Natural killer cell (primary cell): ENCODE measurements at regions not wholly inside any gene's neighbourhood (a gene's known extent, or its start where the extent isn't known, plus 50 kb on each side); places are given as distances from the start of the nearest gene placed in this dataset.
"Not testable (repeated sequence)": the region's sequence is repeated elsewhere in the genome, so short reads cannot be mapped to it uniquely, and the experiment has no call there.

Source experiments
- ATAC-seq, 3 donors: fragments of 150-1000 bp in 2 of 3; fragments of 200-7000 bp in 1 of 3; cut with Tn5 transposase; 1 replicate in 1 of 3; 2 replicates in 2 of 3; pipeline ENCODE4 v1.10.0; 2021; ENCODE audit warnings: mild to moderate bottlenecking in 2 of 3, moderate library complexity in 2 of 3
- DNase-seq, 2 donors: peaks; one replicate each; pipeline versions ENCODE4 v3.0.0 to v3.0.0-alpha.2; 2013 to 2021; ENCODE audit warnings: mixed read lengths in 1 of 2
- H3K27ac ChIP-seq: one replicate; pipeline ENCODE4 v1.5.1; 2013; ENCODE audit warnings: mild to moderate bottlenecking, low read length
- H3K27me3 ChIP-seq: one replicate; pipeline ENCODE4 v1.6.1; 2013; ENCODE audit warnings: low read length; ENCODE audit not compliant: control insufficient read depth, insufficient read depth
- H3K36me3 ChIP-seq: one replicate; pipeline ENCODE4 v1.6.1; 2013; ENCODE audit warnings: low read length; ENCODE audit not compliant: control insufficient read depth, insufficient read depth
- H3K4me1 ChIP-seq: one replicate; pipeline ENCODE4 v1.6.1; 2013; ENCODE audit warnings: low read length; ENCODE audit not compliant: control insufficient read depth, insufficient read depth
- H3K4me3 ChIP-seq: one replicate; pipeline ENCODE4 v1.5.1; 2013; ENCODE audit warnings: low read length
- H3K9me3 ChIP-seq: one replicate; pipeline ENCODE4 v1.6.1; 2013; ENCODE audit warnings: low read length; ENCODE audit not compliant: control insufficient read depth, insufficient read depth
- H3K27ac Mint-ChIP-seq, 2 donors: one replicate each; pipeline ENCODE4 v1.8.0; 2022; ENCODE audit warnings: mild to moderate bottlenecking in 2 of 2, mixed read lengths in 2 of 2, moderate library complexity in 1 of 2
- H3K27me3 Mint-ChIP-seq, 2 donors: one replicate each; pipeline ENCODE4 v1.8.0; 2022; ENCODE audit warnings: low read depth in 2 of 2, mixed read lengths in 2 of 2
- H3K36me3 Mint-ChIP-seq: one replicate; pipeline ENCODE4 v1.8.0; 2022; ENCODE audit warnings: mixed read lengths
- H3K4me1 Mint-ChIP-seq, 2 donors: one replicate each; pipeline ENCODE4 v1.8.0; 2022; ENCODE audit warnings: mixed read lengths in 2 of 2
- H3K4me3 Mint-ChIP-seq: one replicate; pipeline ENCODE4 v1.8.0; 2022; ENCODE audit warnings: mild to moderate bottlenecking, moderate library complexity, mixed read lengths
- H3K9me3 Mint-ChIP-seq, 2 donors: one replicate each; pipeline ENCODE4 v1.8.0; 2022; ENCODE audit warnings: mixed read lengths in 2 of 2
- CTCF ChIP-seq: fragments of 200-600 bp; IDR thresholded peaks from one replicate; pipeline ENCODE4 v1.8.0; 2022; ENCODE audit warnings: antibody characterized with exemption
- WGBS: methylation state at CpG from one replicate; pipeline ENCODE4 v1.1.7; 2013; ENCODE audit warnings: missing lambda C conversion rate; ENCODE audit not compliant: insufficient coverage; 5-methylcytosine and 5-hydroxymethylcytosine counted together
- intact Hi-C: fragments of 100-400 bp; cut with micrococcal nuclease; formaldehyde crosslinking; loops from one replicate; pipeline ENCODE4 v1.14.2; 2022

DNA sequence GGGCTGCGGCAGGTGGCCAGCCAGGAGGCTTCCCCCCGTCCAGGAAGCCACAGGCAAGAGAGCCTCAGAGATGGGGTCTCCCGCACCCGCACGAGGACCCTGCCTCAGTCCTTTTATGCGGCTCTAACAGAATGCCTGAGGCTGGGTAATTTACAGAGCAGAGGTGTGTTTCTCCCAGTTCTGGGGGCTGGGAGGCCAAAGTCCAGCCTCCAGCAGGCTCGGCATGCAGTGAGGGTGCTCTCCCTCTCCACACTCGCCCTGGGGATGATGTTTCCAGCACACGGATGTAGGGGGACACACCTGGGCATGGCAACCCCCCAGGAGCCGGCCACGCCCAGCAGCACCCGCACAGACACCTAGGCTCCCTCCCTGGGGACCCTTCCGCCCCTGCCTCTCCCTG lies 95.4 kb upstream of the PPP1R26 start:
- no peaks in the 10 kb centered on the region for H3K4me1 ChIP-seq
- no peak overlapping the region for H3K27ac ChIP-seq
- Mint-ChIP-seq H3K4me1 (no peaks in the 10 kb centered on the region), H3K9me3 (no peaks in the 10 kb centered on the region), H3K27me3 (no peaks in the 10 kb centered on the region), H3K36me3 (no peaks in the 10 kb centered on the region), H3K27ac (no peak overlapping the region), H3K4me3 (no peak overlapping the region)
- H3K4me3 ChIP-seq: no peak overlapping the region
- no peaks in the 10 kb centered on the region for H3K9me3 ChIP-seq
- intact Hi-C loops: no loop called here
- no peak for TF ChIP-seq CTCF
- H3K27me3 ChIP-seq: no peaks in the 10 kb centered on the region
- DNase-seq: no peak
- ATAC-seq: no peak
- 82% methylated on average over 13 of the region's 13 CpGs for WGBS
- H3K36me3 ChIP-seq: no peaks in the 10 kb centered on the region

DNA sequence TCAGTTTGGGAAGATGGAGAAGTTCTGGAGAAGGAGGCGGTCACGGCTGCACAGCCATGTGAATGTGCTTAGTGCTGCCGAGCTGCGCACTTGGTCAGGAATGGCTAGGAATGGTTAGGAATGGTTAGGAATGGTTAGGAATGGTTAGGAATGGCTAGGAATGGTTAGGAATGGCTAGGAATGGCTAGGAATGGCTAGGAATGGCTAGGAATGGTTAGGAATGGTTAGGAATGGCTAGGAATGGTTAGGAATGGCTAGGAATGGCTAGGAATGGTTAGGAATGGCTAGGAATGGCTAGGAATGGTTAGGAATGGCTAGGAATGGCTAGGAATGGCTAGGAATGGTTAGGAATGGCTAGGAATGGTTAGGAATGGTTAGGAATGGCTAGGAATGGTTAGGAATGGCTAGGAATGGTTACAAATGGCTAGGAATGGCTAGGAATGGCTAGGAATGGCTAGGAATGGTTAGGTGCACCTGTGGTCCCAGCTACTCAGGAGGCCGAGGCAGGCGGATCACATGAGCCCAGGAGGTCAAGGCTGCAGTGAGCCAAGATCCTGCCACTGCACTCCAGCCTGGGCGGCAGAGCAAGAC lies 94.7 kb upstream of the PPP1R26 start:
- H3K9me3 ChIP-seq, H3K4me1 ChIP-seq, H3K27ac Mint-ChIP-seq, H3K27me3 Mint-ChIP-seq, H3K9me3 Mint-ChIP-seq, H3K27ac ChIP-seq, H3K4me3 ChIP-seq, H3K27me3 ChIP-seq, H3K36me3 ChIP-seq, intact Hi-C loops, H3K4me1 Mint-ChIP-seq, H3K36me3 Mint-ChIP-seq, H3K4me3 Mint-ChIP-seq, DNase-seq, ATAC-seq: not testable (repeated sequence)
- 92% methylated on average over 7 of the region's 7 CpGs for WGBS

- no peaks in the 10 kb centered on the region for H3K27me3 ChIP-seq
- no peak overlapping the region for H3K27ac ChIP-seq
- Mint-ChIP-seq H3K4me3 (no peak overlapping the region), H3K27me3 (no peaks in the 10 kb centered on the region), H3K27ac (no peak overlapping the region), H3K4me1 (no peaks in the 10 kb centered on the region), H3K9me3 (no peaks in the 10 kb centered on the region), H3K36me3 (no peaks in the 10 kb centered on the region)
- no peak overlapping the region for H3K4me3 ChIP-seq
- no peaks in the 10 kb centered on the region for H3K4me1 ChIP-seq
- ATAC-seq (no peak), DNase-seq (no peak)
- no peak for TF ChIP-seq CTCF
- intact Hi-C loops: no loop called here
- H3K9me3 ChIP-seq: no peaks in the 10 kb centered on the region
- no peaks in the 10 kb centered on the region for H3K36me3 ChIP-seq
- WGBS: 62% methylated on average over 7 of the region's 7 CpGs
Measured at GRCh38 chr9:135385793-135386192, 93.8 kb upstream of the PPP1R26 start.

- H3K9me3 Mint-ChIP-seq: no peaks in the 10 kb centered on the region
- ATAC-seq (no peak), DNase-seq (no peak)
- no peaks in the 10 kb centered on the region for H3K27me3 Mint-ChIP-seq
- no peak for TF ChIP-seq CTCF
- H3K27ac Mint-ChIP-seq: no peak overlapping the region
- Histone ChIP-seq H3K36me3 (no peaks in the 10 kb centered on the region), H3K4me1 (no peaks in the 10 kb centered on the region), H3K27me3 (no peaks in the 10 kb centered on the region), H3K9me3 (no peaks in the 10 kb centered on the region), H3K27ac (no peak overlapping the region), H3K4me3 (no peak overlapping the region)
- intact Hi-C loops: no loop called here
- no peaks in the 10 kb centered on the region for H3K36me3 Mint-ChIP-seq
- WGBS: 81% methylated on average over 8 of the region's 8 CpGs
- no peak overlapping the region for H3K4me3 Mint-ChIP-seq
- H3K4me1 Mint-ChIP-seq: no peaks in the 10 kb centered on the region
Measured at GRCh38 chr9:135387976-135388375, 91.6 kb upstream of the PPP1R26 start.
